Testis (tissue), 2 donors: ENCODE measurements at regions not wholly inside any gene's neighbourhood (a gene's known extent, or its start where the extent isn't known, plus 50 kb on each side); places are given as distances from the start of the nearest gene placed in this dataset.

Experiments
- DNase-seq: peaks from one replicate; pipeline ENCODE4 v3.0.0-alpha.2; 2019
- H3K27ac ChIP-seq, 2 donors: fragments of 200-600 bp; sonication (generic); one replicate each; pipeline ENCODE4 v1.5.1; 2019
- H3K27me3 ChIP-seq: fragments of 200-600 bp; sonication (generic); one replicate; pipeline ENCODE4 v1.5.1; 2019
- H3K36me3 ChIP-seq: fragments of 200-600 bp; sonication (generic); one replicate; pipeline ENCODE4 v1.5.1; 2017; ENCODE audit warnings: low read depth; ENCODE audit errors: missing control alignments
- H3K4me1 ChIP-seq: fragments of 200-600 bp; sonication (generic); one replicate; pipeline ENCODE4 v1.5.1; 2019
- H3K4me3 ChIP-seq, 2 donors: fragments of 200-600 bp; sonication (generic); one replicate each; pipeline ENCODE4 v1.5.1; 2017 to 2019
- H3K9me3 ChIP-seq: fragments of 200-600 bp; sonication (generic); one replicate; pipeline ENCODE4 v1.5.1; 2017
- CTCF ChIP-seq, 3 experiments: fragments of 450-650 bp in 2 of 3; fragments of 200-600 bp in 1 of 3; sonication (generic) in 1 of 3; IDR thresholded peaks; one replicate each; pipeline ENCODE4 v1.5.1; 2016 to 2019; ENCODE audit warnings: antibody characterized with exemption in 3 of 3, mild to moderate bottlenecking in 2 of 3, moderate library complexity in 1 of 3
- POLR2A ChIP-seq: fragments of 450-650 bp; IDR thresholded peaks from one replicate; pipeline ENCODE4 v1.6.1; 2017; ENCODE audit warnings: antibody characterized with exemption, mild to moderate bottlenecking, moderate library complexity
- WGBS, 2 donors: methylation state at CpG; one replicate each; pipeline ENCODE4 v1.1.5; 2018; 5-methylcytosine and 5-hydroxymethylcytosine counted together
- intact Hi-C: fragments of 100-400 bp; cut with DNase I; formaldehyde crosslinking; loops from one replicate; pipeline ENCODE4 v1.15.1; 2023; ENCODE audit warnings: low total_unique reads

GRCh38 chr6:155779456-155779855, 323.8 kb upstream of the NOX3 start:
- no peaks in the 10 kb centered on the region for H3K9me3 ChIP-seq
- 66 to 69% methylated on average over 2 of the region's 2 CpGs for WGBS, 2 donors
- intact Hi-C loops, result no loop called here

GRCh38 chr6:155778336-155778735, 322.7 kb upstream of the NOX3 start:
- no peak overlapping the region for H3K27ac ChIP-seq
- H3K4me3 ChIP-seq, result no peak overlapping the region
- H3K9me3 ChIP-seq, result no peaks in the 10 kb centered on the region
- H3K4me1 ChIP-seq, result no peaks in the 10 kb centered on the region
- TF ChIP-seq POLR2A (no peak), CTCF (IDR thresholded peaks at IDR 0.05) (no peak)
- H3K36me3 ChIP-seq, result no peaks in the 10 kb centered on the region
- no peak for DNase-seq
- H3K27me3 ChIP-seq, result no peaks in the 10 kb centered on the region
- intact Hi-C loops, result no loop called here
- 94 to 98% methylated on average over 2 of the region's 2 CpGs for WGBS, 2 donors

More at GRCh38 chr6:155779456-155779855, 323.8 kb upstream of the NOX3 start:
- no peaks in the 10 kb centered on the region for H3K36me3 ChIP-seq
- no peak for TF ChIP-seq CTCF (IDR thresholded peaks at IDR 0.05)
- TF ChIP-seq POLR2A, result no peak
- DNase-seq, result no peak
- no peak overlapping the region for H3K4me3 ChIP-seq
- H3K4me1 ChIP-seq, result no peaks in the 10 kb centered on the region
- H3K27ac ChIP-seq, result no peak overlapping the region
- H3K27me3 ChIP-seq, result no peaks in the 10 kb centered on the region

GRCh38 chr6:155771822-155772221, 316.2 kb upstream of the NOX3 start:
- H3K4me1 ChIP-seq, result no peaks in the 10 kb centered on the region
- no peak for TF ChIP-seq POLR2A
- TF ChIP-seq CTCF (IDR thresholded peaks at IDR 0.05), result no peak
- no peaks in the 10 kb centered on the region for H3K36me3 ChIP-seq
- no peaks in the 10 kb centered on the region for H3K27me3 ChIP-seq
- intact Hi-C loops, result no loop called here
- DNase-seq, result no peak
- H3K27ac ChIP-seq, result no peak overlapping the region
- 100% methylated on average over 1 of the region's 1 CpG; no CpG with 5 or more reads in 1 of the 2 donors for WGBS, 2 donors
- H3K9me3 ChIP-seq, result no peaks in the 10 kb centered on the region
- H3K4me3 ChIP-seq, result no peak overlapping the region

- no peaks in the 10 kb centered on the region for H3K36me3 ChIP-seq
- H3K4me1 ChIP-seq, result no peaks in the 10 kb centered on the region
- H3K27me3 ChIP-seq, result no peaks in the 10 kb centered on the region
- H3K27ac ChIP-seq, result no peak overlapping the region
- DNase-seq, result no peak
- TF ChIP-seq CTCF (IDR thresholded peaks at IDR 0.05) (no peak), POLR2A (no peak)
- no peaks in the 10 kb centered on the region for H3K9me3 ChIP-seq
- intact Hi-C loops, result no loop called here
- no peak overlapping the region for H3K4me3 ChIP-seq
These were observed 315.2 kb upstream of the NOX3 start for GRCh38 chr6:155770856-155771255.

- H3K4me3 ChIP-seq, result no peak overlapping the region
- H3K4me1 ChIP-seq, result no peaks in the 10 kb centered on the region
- H3K27me3 ChIP-seq, result no peaks in the 10 kb centered on the region
- no peaks in the 10 kb centered on the region for H3K9me3 ChIP-seq
- DNase-seq, result no peak
- H3K36me3 ChIP-seq, result no peaks in the 10 kb centered on the region
- TF ChIP-seq CTCF (IDR thresholded peaks at IDR 0.05), result no peak
- TF ChIP-seq POLR2A, result no peak
- no peak overlapping the region for H3K27ac ChIP-seq
- intact Hi-C loops, result no loop called here
These were observed 314.7 kb upstream of the NOX3 start for GRCh38 chr6:155770313-155770712.
